Tongue (tissue), 1 donor: ENCODE measurements at regions not wholly inside any gene's neighbourhood (a gene's known extent, or its start where the extent isn't known, plus 50 kb on each side); places are given as distances from the start of the nearest gene placed in this dataset.

Source experiments
- DNase-seq: peaks from one replicate; pipeline ENCODE4 v3.0.0-alpha.2; 2015

- no peak for DNase-seq
Measured at GRCh38 chr13:48891586-48891985, 84.1 kb upstream of the FNDC3A start.

DNA sequence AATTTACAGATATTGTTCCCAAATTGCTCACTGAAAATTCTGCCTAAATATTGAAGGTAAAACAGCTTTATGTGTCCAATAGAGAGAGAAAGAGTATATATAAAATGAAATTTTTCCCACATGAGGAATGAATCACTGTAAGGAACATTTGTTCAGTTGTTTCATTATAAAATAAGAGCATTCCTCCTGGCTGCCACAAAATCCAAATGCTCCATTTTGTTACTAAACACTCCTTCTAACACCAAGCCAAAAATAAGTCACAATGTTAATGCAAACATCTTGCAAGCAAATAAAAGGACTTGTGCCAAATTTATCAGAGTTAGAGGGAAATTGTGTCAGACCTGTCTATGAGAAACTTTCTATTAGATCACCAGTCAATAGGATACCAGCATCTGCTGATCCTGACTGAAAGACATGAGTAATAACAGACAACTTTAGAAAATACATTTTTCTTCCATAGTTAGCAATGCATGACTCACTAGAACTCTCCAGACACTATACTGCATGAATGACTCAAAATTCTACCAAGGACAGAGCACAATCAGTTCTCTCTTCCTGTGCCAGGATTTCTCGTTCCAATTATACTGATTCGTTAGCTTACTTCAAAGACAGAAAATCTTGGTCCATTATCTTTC lies 83.5 kb upstream of the FNDC3A start:
- peak; percentile 24 for DNase-seq

- DNase-seq, result no peak
Measured at GRCh38 chr13:48892688-48893075, 83.0 kb upstream of the FNDC3A start.

- no peak for DNase-seq
Measured at GRCh38 chr13:48896312-48896711, 79.4 kb upstream of the FNDC3A start.

- no peak for DNase-seq
Measured at GRCh38 chr13:48901781-48902180, 73.9 kb upstream of the FNDC3A start.

GRCh38 chr13:48902368-48902767 lies 73.3 kb upstream of the FNDC3A start:
- no peak for DNase-seq

GRCh38 chr13:48904668-48905290 lies 70.9 kb upstream of the FNDC3A start:
- DNase-seq, result no peak

- DNase-seq, result no peak
Measured at GRCh38 chr13:48906200-48906599, 69.5 kb upstream of the FNDC3A start.

DNA sequence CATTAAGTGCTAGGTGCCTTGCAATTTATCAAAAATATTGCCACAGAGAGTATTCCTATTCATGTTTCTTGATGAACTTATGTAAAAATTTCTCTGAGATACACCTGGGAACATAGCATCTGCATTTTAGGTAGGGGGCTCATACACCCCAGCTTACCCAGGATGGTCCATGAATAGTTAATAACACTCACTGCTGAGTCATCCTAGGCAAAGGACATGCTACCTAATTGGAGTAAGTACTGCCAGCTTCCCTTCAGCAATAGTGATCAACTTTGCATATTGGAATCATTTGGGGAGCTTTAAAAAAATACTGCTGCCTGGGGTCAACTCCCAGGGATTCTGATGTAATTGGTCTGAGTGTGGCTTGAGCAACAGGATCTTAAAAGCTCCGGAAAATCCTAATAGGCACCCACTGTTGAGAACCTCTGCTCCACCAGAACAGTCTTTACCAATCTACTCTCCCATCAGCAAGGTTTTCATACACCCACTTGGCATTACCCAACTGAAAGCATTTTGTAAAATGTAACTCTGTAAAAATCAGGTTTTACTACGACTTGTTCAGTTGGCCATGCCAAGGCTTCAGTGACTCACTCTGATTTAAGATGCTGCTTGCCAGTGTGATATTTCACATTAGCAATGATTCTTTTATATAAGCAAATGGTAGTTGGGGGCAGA lies 67.2 kb upstream of the FNDC3A start:
- no peak for DNase-seq

DNA sequence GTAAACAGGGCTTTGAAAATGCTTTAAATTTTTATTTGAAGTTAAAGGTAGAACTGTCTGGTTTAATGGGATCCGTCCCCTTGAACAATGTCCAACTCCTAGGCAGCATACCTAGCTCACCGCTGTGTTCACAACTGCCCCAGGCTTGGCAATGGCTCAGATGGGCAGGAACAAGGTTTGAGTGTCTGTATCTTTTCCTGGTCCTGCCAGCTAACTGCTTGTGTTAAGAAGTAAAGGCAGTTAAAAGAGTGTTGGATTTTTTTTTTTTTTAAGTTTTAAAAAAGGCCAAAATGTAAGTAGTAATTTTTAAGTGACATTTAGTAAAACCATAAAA lies 66.7 kb upstream of the FNDC3A start:
- DNase-seq, result no peak

- DNase-seq, result no peak
Measured at GRCh38 chr13:48910686-48911085, 65.0 kb upstream of the FNDC3A start.

GRCh38 chr13:48919751-48920150 lies 56.0 kb upstream of the FNDC3A start:
- DNase-seq, result no peak

GRCh38 chr13:48920730-48921129 lies 55.0 kb upstream of the FNDC3A start:
- DNase-seq, result no peak

DNA sequence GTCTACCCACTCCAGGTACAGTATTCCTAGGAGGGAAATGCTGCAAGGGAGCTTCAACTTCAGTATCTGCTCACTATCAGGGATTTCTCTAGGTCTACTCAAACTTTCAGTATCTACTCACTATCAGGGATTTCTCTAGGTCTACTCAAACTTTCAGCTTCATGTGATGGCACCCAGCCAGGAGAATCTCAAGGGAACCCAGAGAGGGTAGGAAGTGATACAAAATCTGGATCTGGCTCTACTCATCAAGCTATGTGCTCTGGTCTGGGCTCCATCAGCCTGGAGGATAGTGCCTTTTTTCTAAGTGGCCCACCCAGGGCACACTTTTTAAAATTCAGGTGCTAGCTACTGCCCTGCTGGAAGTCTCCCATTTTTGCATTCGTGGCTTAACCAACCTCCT lies 52.3 kb upstream of the FNDC3A start:
- no peak for DNase-seq

DNA sequence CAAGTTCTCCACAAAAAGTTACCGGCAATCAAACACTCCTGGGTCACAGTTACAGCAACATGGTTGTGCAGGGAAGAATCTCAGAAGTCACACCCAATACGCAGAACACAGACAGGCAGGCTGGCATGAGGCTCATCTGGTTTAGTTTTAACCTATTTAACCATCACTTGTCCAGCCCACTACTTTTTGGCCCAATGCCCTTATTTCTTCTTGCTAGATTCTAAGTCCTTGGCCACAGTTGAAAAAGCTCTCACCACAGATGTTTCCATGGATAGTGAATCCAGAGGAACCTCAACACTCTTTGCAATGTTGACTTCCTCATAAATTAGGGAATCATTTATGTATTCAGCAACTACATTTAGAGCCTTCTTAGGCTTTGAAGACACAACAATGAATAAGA lies 50.7 kb upstream of the FNDC3A start:
- DNase-seq, result no peak
